Lower leg skin (tissue), 4 donors: ENCODE measurements at regions not wholly inside any gene's neighbourhood (a gene's known extent, or its start where the extent isn't known, plus 50 kb on each side); places are given as distances from the start of the nearest gene placed in this dataset.

ENCODE experiments used
- DNase-seq, 2 donors: peaks; one replicate each; pipeline ENCODE4 v3.0.0-alpha.2; 2019; ENCODE audit warnings: low spot score in 2 of 2
- H3K4me3 ChIP-seq: fragments of 200-600 bp; sonication (generic); 2 replicates; pipeline ENCODE4 v1.5.1; 2017; ENCODE audit warnings: mild to moderate bottlenecking, low read depth; ENCODE audit not compliant: poor library complexity, severe bottlenecking
- POLR2A ChIP-seq, 2 donors: fragments of 450-650 bp; IDR thresholded peaks; one replicate each; pipeline ENCODE4 v1.6.1; 2016 to 2017; ENCODE audit warnings: antibody characterized with exemption in 2 of 2, mild to moderate bottlenecking in 1 of 2, moderate library complexity in 1 of 2
- WGBS, 2 donors: methylation state at CpG; one replicate each; pipeline ENCODE4 v1.1.5; 2018; 5-methylcytosine and 5-hydroxymethylcytosine counted together
- intact Hi-C: fragments of 100-400 bp; cut with DNase I; formaldehyde crosslinking; loops from one replicate; pipeline ENCODE4 v1.15.0; 2023; ENCODE audit warnings: low total_unique reads
- TF ChIP-seq, protein P1 (sequence below), 3 donors: fragments of 450-650 bp; IDR thresholded peaks; one replicate each; pipeline ENCODE4 v1.5.1; 2016; ENCODE audit warnings: antibody characterized with exemption in 3 of 3, mild to moderate bottlenecking in 3 of 3, moderate library complexity in 2 of 3

DNA sequence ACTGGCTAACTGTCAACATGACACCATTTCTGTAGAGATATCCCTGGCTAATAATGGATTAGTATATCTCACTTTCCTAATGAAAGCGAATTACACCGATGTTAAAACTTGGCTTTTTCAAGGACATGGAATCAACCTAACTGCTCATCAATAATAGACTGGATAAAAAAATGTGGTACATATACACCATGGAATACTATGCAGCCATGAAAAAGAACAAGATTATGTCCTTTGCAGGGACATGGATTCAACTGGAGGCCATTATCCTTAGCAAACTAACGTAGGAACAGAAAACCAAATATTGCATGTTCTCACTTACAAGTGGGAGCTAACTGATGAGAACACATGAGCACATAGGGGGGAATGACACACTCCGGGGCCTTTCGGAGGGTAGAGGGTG, 62.6 kb downstream of the ZIC1 start:
- 89 to 91% methylated on average over 5 of the region's 5 CpGs for WGBS, 2 donors
- TF ChIP-seq POLR2A (IDR thresholded peaks at IDR 0.05): no peak
- no peak overlapping the region for H3K4me3 ChIP-seq
- intact Hi-C loops: no loop called here
- DNase-seq: no peak

DNA sequence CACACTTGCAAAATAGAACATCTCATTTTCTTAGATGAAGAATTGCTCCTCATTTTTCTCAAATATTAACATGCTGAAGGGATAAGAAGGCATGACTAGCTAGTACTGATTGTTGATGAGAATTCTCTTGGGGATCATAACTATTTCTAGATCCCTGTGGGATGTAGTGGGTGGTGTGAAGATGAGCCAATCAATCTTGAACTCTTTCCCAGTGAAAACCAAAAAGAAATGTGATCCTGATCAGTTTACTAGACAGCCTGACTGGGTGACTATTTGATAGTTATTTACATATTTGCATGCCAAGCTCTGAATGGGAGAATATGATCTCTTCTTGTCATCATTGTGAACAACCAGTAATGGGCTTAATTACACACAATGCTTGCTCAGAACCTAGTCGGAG, 63.7 kb downstream of the ZIC1 start:
- WGBS, 2 donors: 81 to 86% methylated on average over 1 of the region's 1 CpG
- no peak for DNase-seq
- intact Hi-C loops: no loop called here
- no peak for TF ChIP-seq POLR2A (IDR thresholded peaks at IDR 0.05)
- TF ChIP-seq, protein P1, sequence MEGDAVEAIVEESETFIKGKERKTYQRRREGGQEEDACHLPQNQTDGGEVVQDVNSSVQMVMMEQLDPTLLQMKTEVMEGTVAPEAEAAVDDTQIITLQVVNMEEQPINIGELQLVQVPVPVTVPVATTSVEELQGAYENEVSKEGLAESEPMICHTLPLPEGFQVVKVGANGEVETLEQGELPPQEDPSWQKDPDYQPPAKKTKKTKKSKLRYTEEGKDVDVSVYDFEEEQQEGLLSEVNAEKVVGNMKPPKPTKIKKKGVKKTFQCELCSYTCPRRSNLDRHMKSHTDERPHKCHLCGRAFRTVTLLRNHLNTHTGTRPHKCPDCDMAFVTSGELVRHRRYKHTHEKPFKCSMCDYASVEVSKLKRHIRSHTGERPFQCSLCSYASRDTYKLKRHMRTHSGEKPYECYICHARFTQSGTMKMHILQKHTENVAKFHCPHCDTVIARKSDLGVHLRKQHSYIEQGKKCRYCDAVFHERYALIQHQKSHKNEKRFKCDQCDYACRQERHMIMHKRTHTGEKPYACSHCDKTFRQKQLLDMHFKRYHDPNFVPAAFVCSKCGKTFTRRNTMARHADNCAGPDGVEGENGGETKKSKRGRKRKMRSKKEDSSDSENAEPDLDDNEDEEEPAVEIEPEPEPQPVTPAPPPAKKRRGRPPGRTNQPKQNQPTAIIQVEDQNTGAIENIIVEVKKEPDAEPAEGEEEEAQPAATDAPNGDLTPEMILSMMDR (IDR thresholded peaks at IDR 0.05): no peak
- H3K4me3 ChIP-seq: no peak overlapping the region

DNA sequence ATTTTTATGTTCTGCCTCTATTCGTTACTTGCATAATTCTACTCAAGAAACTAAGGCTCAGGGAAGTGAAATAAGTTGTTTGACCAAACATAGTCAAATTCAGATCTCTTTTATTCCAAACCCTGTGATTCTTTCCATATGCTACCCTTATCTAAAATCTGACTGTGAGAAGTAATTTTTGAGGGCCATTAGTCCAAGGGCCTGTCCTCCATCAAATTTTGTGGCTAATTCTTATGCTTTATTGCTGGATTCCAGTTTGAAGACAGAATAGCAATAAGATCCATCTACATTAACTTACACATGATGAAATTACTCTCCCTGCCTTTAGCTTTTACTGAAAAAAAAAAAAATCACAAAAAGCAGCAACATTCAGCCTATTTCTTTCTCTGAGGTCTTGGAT, 74.0 kb downstream of the ZIC1 start:
- 81 to 89% methylated on average over 1 of the region's 1 CpG for WGBS, 2 donors
- intact Hi-C loops: no loop called here
- TF ChIP-seq POLR2A (IDR thresholded peaks at IDR 0.05): no peak
- TF ChIP-seq, protein P1 (IDR thresholded peaks at IDR 0.05): no peak
- no peak for DNase-seq
- H3K4me3 ChIP-seq: no peak overlapping the region

DNA sequence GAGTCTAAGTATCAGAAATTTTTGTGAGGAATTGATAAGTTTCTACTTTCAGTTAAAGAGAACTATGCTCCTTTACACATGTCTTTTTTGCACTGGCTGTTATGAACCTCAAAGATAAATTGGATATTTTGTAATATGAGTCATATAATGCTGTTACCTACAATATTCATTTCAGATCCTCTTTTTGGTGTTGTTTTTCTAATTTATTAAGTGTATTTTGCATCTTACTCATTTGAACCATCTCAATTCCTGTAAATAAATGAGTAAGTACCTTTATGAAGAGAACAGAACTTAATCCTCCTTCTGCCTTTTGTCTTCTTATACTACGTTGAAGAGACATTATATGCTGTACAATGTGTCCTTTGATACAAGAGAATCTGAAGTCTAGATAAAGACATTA, 74.4 kb downstream of the ZIC1 start:
- intact Hi-C loops: no loop called here
- DNase-seq: no peak
- no peak for TF ChIP-seq POLR2A (IDR thresholded peaks at IDR 0.05)
- TF ChIP-seq, protein P1 (IDR thresholded peaks at IDR 0.05): no peak
- no peak overlapping the region for H3K4me3 ChIP-seq
- 87 to 88% methylated on average over 1 of the region's 1 CpG for WGBS, 2 donors

DNA sequence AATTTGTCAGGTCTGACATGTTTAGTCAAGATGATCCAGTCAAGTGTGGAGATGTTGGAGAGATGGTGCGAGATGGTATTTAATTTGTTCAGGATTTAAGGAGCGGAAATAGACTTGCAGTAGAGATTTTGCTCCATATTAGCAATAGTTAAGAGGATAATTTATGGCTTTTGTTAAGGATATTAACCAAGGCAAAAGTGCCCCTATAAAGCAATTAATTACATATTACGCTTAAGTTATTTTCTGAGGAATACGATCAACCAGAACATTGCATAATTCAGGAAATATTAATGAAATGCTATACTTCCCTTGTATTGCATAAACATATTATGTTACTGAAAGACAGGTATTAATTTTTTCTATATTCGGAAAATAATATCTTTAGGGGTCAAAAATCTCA, 83.9 kb downstream of the ZIC1 start:
- WGBS, 2 donors: 88 to 90% methylated on average over 5 of the region's 5 CpGs
- DNase-seq: no peak
- H3K4me3 ChIP-seq: no peak overlapping the region
- intact Hi-C loops: no loop called here
- TF ChIP-seq POLR2A (IDR thresholded peaks at IDR 0.05): no peak
- TF ChIP-seq, protein P1 (IDR thresholded peaks at IDR 0.05): no peak

DNA sequence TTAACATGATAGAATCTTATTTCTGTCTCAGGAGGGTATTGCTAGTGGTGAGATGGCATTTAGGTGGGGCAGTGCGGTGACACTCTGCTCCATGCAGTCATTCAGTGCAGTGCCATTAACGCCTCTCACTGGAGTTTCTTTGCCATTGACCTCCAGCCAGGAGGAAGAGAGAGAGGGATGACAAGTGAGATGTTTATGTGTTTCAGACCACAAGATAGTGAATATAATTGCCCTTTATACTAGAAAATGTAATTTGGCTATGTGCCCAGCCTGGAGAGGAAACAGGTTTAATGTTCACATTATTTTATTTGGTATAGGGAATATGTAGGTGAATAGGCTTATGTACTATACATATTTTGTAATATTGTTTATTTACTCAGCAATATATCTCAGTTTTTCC, 84.5 kb downstream of the ZIC1 start:
- no peak for DNase-seq
- no peak for TF ChIP-seq POLR2A (IDR thresholded peaks at IDR 0.05)
- TF ChIP-seq, protein P1 (IDR thresholded peaks at IDR 0.05): no peak
- H3K4me3 ChIP-seq: no peak overlapping the region
- intact Hi-C loops: no loop called here
- WGBS, 2 donors: 73 to 81% methylated on average over 2 of the region's 2 CpGs
